ENCODE measurements at regions not wholly inside any gene's neighbourhood (a gene's known extent, or its start where the extent isn't known, plus 50 kb on each side); places are given as distances from the start of the nearest gene placed in this dataset.

DNA sequence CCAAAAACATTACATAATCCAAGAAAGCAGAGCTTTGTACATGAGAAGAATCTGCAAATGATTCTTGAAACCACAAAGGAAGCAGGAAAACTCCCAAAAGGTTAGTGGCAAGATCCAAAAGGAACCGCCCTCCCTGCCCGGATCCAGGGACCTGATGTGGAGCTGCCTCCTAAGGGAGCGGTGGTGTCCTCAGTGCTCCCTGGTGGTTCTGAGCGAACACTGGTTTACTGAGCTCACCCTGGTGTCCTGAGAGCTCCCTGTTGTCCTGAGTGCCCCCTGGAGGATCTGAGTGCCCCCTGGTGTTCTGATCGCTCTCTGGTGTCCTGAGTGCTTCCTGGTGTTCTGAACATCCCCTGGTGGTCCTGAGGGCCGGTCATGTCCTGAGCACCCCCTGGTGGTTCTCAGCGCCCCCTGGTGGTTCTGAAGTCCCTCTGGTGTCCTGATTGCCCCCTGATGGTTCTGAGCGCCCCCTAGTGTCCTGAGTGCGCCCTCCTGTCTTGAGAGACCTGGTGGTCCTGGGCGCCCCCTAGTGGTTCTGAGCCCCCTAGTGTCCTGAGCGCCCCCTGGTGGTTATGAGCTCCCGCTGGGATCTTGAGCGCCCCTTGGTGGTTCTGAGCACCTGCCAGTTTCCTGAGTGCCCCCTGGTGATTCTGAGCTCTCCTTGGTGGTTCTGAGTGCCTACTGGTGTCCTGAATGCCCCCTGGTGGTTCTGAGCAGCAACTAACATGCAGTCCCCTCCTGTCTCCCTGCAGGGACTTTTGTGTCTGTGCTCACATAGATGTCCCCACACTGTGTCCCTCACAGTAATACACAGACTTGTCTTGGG, 891.1 kb downstream of the TMEM121 start:
- H3K79me1 ChIP-seq (ENCODE audit: low read depth, low read length): no peaks in the 10 kb centered on the region
- H3K4me3 ChIP-seq (ENCODE audit: extremely low read depth in 1 of 4, insufficient read depth in 2 of 4, low read depth in 3 of 4, low read length in 4 of 4): peak overlapping the region in 1 of 4 experiments; percentile 21; a peak in 1 of 8 replicates
- DNase-seq (ENCODE audit: low read depth in 1 of 2, low spot score in 2 of 2) (peak; percentile 5 to 66), FAIRE-seq (no peak)
- no peak overlapping the region for H2BK5ac ChIP-seq (ENCODE audit: low read depth, low read length)
- H3K14ac ChIP-seq (ENCODE audit: insufficient read length): no peak overlapping the region
- no peak overlapping the region for H3K18ac ChIP-seq (ENCODE audit: extremely low read depth, low read length)
- no peaks in the 10 kb centered on the region for H3K79me2 ChIP-seq (ENCODE audit: control insufficient read depth in 1 of 2, insufficient read depth in 2 of 2, low read length in 2 of 2)
- no peak overlapping the region for H3K9ac ChIP-seq (replicated peaks in 1 of 4; ENCODE audit: extremely low read depth in 1 of 4, low read depth in 3 of 4, low read length in 3 of 4)
- H2AK5ac ChIP-seq (ENCODE audit: low read depth, low read length): no peak overlapping the region
- no peak overlapping the region for H4K5ac ChIP-seq (ENCODE audit: insufficient read length, low read depth, low read length)
- H3K4ac ChIP-seq (replicated peaks; ENCODE audit: insufficient read length, low read depth, low read length): no peak overlapping the region
- peaks cover 42 to 51% of the 10 kb centered on the region in 2 experiments for H3K9me3 ChIP-seq (ENCODE audit: insufficient read depth in 2 of 2, low read depth in 1 of 2, low read length in 1 of 2)
- H2BK15ac ChIP-seq (ENCODE audit: low read length): no peak overlapping the region
- H3K27ac ChIP-seq (ENCODE audit: low read depth, low read length): no peak overlapping the region
- H3K36me3 ChIP-seq (ENCODE audit: control insufficient read depth in 2 of 4, insufficient read depth in 4 of 4, low read length in 3 of 4): no peaks in the 10 kb centered on the region
- no peaks in the 10 kb centered on the region for H4K20me1 ChIP-seq (replicated peaks in 1 of 2; ENCODE audit: control insufficient read depth in 1 of 2, insufficient read depth in 2 of 2, low read length in 2 of 2)
- no peaks in the 10 kb centered on the region for H3K23me2 ChIP-seq (ENCODE audit: low read depth, low read length)
- POLR2A ChIA-PET (ENCODE audit: partially characterized antibody): no interaction called here
- CTCF ChIA-PET (ENCODE audit: partially characterized antibody): interaction anchor here (0.6 to 1.5 kb wide), 8 partner anchors 9 to 413 kb away, joined by 3 to 4 read pairs (median 3); no protein-coding TSS in a partner anchor
- H2BK120ac ChIP-seq (replicated peaks; ENCODE audit: low read depth, low read length): no peak overlapping the region
- H3K56ac ChIP-seq (replicated peaks; ENCODE audit: insufficient read length, low read depth, low read length): no peak overlapping the region
- H3K4me2 ChIP-seq (ENCODE audit: insufficient read depth in 1 of 2, low read depth in 2 of 2, low read length in 2 of 2): no peak overlapping the region
- 76% methylated on average over 12 of the region's 13 CpGs; no CpG with 5 or more reads in 1 of the 2 experiments for WGBS, 2 experiments (ENCODE audit: extremely low coverage in 1 of 2, insufficient coverage in 1 of 2, insufficient read length in 1 of 2, insufficient replicate concordance in 2 of 2, low coverage in 1 of 2, low lambda C conversion rate in 2 of 2, missing lambda C conversion rate in 1 of 2)
- H3K4me1 ChIP-seq (replicated peaks in 1 of 4; ENCODE audit: control insufficient read depth in 3 of 4, insufficient read depth in 4 of 4, low read length in 3 of 4): no peaks in the 10 kb centered on the region
- H2BK20ac ChIP-seq (ENCODE audit: low read length): no peak overlapping the region
- H3K23ac ChIP-seq (ENCODE audit: insufficient read length): no peak overlapping the region
- H2BK12ac ChIP-seq (ENCODE audit: low read depth, low read length): no peak overlapping the region
- H2AFZ ChIP-seq (ENCODE audit: low read length): no peak overlapping the region
- no peak overlapping the region for H4K91ac ChIP-seq (replicated peaks; ENCODE audit: insufficient read length, low read length)
- H4K8ac ChIP-seq (ENCODE audit: extremely low read depth, insufficient read depth, low read length): no peak overlapping the region
- no peaks in the 10 kb centered on the region for H3K27me3 ChIP-seq (replicated peaks in 1 of 4; ENCODE audit: control insufficient read depth in 3 of 4, extremely low read depth in 1 of 4, insufficient read depth in 3 of 4, low read length in 3 of 4)
- TF ChIP-seq GABPA (IDR thresholded peaks at IDR 0.05; ENCODE audit: borderline replicate concordance, insufficient read depth, low read length) (no peak), POLR2AphosphoS5 (IDR thresholded peaks at IDR 0.05; ENCODE audit: low read depth, low read length) (peak; percentile 24; the same call in 1 of the 2 replicates), BCL11A (IDR thresholded peaks at IDR 0.05; ENCODE audit: low read depth in 2 of 2, low read length in 2 of 2) (no peak), RBBP5 (IDR thresholded peaks at IDR 0.05; ENCODE audit: borderline replicate concordance, low read depth, low read length) (no peak), ASH2L (IDR thresholded peaks at IDR 0.05; ENCODE audit: low read length) (no peak), CHD2 (IDR thresholded peaks at IDR 0.05; ENCODE audit: low read length) (no peak), HDAC6 (IDR thresholded peaks at IDR 0.05; ENCODE audit: low read depth, low read length) (no peak), YY1 (IDR thresholded peaks at IDR 0.05; ENCODE audit: low read depth, low read length) (no peak), SP1 (IDR thresholded peaks at IDR 0.05; ENCODE audit: low read depth, low read length) (no peak), TAF7 (optimal IDR thresholded peaks at IDR 0.05; ENCODE audit: borderline replicate concordance, low read depth, low read length) (peak; percentile 83), JUND (IDR thresholded peaks at IDR 0.05; ENCODE audit: low read length) (peak; percentile 37; the same call in 1 of the 2 replicates)
- TF ChIP-seq, protein P1, sequence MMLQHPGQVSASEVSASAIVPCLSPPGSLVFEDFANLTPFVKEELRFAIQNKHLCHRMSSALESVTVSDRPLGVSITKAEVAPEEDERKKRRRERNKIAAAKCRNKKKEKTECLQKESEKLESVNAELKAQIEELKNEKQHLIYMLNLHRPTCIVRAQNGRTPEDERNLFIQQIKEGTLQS (IDR thresholded peaks at IDR 0.05; ENCODE audit: insufficient read depth, low read depth, low read length): peak; percentile 89
- TF ChIP-seq, protein P2, sequence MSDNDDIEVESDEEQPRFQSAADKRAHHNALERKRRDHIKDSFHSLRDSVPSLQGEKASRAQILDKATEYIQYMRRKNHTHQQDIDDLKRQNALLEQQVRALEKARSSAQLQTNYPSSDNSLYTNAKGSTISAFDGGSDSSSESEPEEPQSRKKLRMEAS (IDR thresholded peaks at IDR 0.05): no peak

Measured in H1 (cell line).